ENCODE measurements at regions not wholly inside any gene's neighbourhood (a gene's known extent, or its start where the extent isn't known, plus 50 kb on each side); places are given as distances from the start of the nearest gene placed in this dataset.
"Not testable (repeated sequence)": the region's sequence is repeated elsewhere in the genome, so short reads cannot be mapped to it uniquely, and the experiment has no call there.

DNA sequence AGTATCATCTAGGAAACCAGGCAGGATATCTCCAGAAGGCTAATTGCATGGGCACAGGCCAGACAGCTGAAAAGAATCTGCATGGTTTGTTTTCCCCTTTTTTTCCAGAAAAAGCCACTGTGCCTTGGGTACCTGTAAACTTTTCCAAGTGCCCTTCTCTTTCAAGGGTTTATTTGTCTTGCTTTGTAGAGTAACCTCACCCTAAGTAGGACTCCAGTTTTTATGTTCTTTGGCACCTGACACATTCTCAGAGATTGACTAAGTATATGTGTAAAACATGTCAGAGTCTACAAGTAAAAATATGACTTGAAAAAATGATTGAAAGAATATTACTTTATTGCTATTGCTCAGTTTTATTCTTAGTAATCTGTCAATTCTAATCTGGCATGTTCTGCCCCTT is 70.7 kb upstream of the TEX13C start:
- Mint-ChIP-seq H3K4me3 (no peak overlapping the region), H3K4me1 (ENCODE audit: low read depth) (no peaks in the 10 kb centered on the region), H3K36me3 (ENCODE audit: low read depth) (no peaks in the 10 kb centered on the region), H3K27me3 (peaks cover 2% of the 10 kb centered on the region), H3K27ac (no peak overlapping the region), H3K9me3 (no peaks in the 10 kb centered on the region)
- ATAC-seq (no peak), DNase-seq (no peak)
- ChIA-PET CTCF (no interaction called here), POLR2A (no interaction called here)
- TF ChIP-seq, protein P1, sequence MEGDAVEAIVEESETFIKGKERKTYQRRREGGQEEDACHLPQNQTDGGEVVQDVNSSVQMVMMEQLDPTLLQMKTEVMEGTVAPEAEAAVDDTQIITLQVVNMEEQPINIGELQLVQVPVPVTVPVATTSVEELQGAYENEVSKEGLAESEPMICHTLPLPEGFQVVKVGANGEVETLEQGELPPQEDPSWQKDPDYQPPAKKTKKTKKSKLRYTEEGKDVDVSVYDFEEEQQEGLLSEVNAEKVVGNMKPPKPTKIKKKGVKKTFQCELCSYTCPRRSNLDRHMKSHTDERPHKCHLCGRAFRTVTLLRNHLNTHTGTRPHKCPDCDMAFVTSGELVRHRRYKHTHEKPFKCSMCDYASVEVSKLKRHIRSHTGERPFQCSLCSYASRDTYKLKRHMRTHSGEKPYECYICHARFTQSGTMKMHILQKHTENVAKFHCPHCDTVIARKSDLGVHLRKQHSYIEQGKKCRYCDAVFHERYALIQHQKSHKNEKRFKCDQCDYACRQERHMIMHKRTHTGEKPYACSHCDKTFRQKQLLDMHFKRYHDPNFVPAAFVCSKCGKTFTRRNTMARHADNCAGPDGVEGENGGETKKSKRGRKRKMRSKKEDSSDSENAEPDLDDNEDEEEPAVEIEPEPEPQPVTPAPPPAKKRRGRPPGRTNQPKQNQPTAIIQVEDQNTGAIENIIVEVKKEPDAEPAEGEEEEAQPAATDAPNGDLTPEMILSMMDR (IDR thresholded peaks at IDR 0.05): no peak
- intact Hi-C loops (cut with micrococcal nuclease): no loop called here

DNA sequence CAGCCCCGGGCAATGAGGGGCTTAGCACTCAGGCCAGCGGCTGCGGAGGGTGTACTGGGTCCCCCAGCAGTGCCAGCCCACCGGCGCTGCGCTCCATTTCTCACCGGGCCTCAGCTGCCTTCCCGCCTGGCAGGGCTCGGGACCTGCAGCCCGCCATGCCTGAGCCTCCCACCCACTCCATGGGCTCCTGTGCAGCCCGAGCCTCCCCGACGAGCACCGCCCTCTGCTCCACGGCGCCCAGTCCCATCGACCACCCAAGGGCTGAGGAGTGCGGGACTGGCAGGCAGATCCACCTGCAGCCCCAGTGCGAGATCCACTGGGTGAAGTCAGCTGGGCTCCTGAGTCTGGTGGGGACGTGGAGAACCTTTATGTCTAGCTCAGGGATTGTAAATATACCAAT is 63.9 kb upstream of the TEX13C start:
- H3K9me3 Mint-ChIP-seq; POLR2A ChIA-PET; H3K4me1 Mint-ChIP-seq (ENCODE audit: low read depth); H3K36me3 Mint-ChIP-seq (ENCODE audit: low read depth); ATAC-seq; H3K27me3 Mint-ChIP-seq; H3K27ac Mint-ChIP-seq; H3K4me3 Mint-ChIP-seq; DNase-seq; intact Hi-C loops (cut with micrococcal nuclease); CTCF ChIA-PET: not testable (repeated sequence)

GRCh38 chrX:125262836-125263235 is 56.8 kb upstream of the TEX13C start:
- intact Hi-C loops (cut with micrococcal nuclease): no loop called here
- CTCF ChIA-PET: no interaction called here
- no peak for DNase-seq
- no peaks in the 10 kb centered on the region for H3K27me3 Mint-ChIP-seq
- TF ChIP-seq, protein P1 (IDR thresholded peaks at IDR 0.05): no peak
- no peak for ATAC-seq
- no peak overlapping the region for H3K4me3 Mint-ChIP-seq
- no peaks in the 10 kb centered on the region for H3K36me3 Mint-ChIP-seq (ENCODE audit: low read depth)
- H3K4me1 Mint-ChIP-seq (ENCODE audit: low read depth): no peaks in the 10 kb centered on the region
- H3K27ac Mint-ChIP-seq: no peak overlapping the region
- peaks cover 11% of the 10 kb centered on the region for H3K9me3 Mint-ChIP-seq
- POLR2A ChIA-PET: no interaction called here

DNA sequence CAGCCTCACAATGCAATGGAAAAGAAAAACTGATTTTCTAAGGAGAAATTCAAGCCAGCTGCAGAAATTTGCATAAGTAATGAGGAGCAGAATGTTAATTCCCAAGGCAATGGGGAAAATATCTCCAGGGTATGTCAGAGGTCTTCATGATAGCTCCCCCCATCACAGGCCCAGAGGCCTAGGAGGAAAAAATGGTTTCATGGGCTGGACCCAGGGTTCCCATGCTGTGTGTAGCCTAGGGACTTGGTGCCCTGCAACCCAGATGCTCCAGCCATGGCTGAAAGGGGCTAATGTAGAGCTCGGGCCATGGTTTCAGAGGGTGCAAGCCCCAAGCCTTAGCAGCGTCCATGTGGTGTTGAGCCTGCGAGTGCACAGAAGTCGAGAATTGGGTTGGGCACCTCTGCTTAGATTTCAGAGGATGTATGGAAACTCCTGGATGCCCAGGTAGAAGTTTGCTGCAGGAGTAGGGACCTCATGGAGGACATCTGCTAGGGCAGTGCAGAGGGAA is 53.5 kb upstream of the TEX13C start:
- no peak for ATAC-seq
- H3K27ac Mint-ChIP-seq: no peak overlapping the region
- TF ChIP-seq, protein P1 (IDR thresholded peaks at IDR 0.05): no peak
- ChIA-PET CTCF (no interaction called here), POLR2A (no interaction called here)
- no peaks in the 10 kb centered on the region for H3K4me1 Mint-ChIP-seq (ENCODE audit: low read depth)
- intact Hi-C loops (cut with micrococcal nuclease): no loop called here
- H3K36me3 Mint-ChIP-seq (ENCODE audit: low read depth): no peaks in the 10 kb centered on the region
- H3K27me3 Mint-ChIP-seq: no peaks in the 10 kb centered on the region
- no peak overlapping the region for H3K4me3 Mint-ChIP-seq
- peaks cover 11% of the 10 kb centered on the region for H3K9me3 Mint-ChIP-seq
- no peak for DNase-seq
